GM19351 (cell line): ENCODE measurements at regions not wholly inside any gene's neighbourhood (a gene's known extent, or its start where the extent isn't known, plus 50 kb on each side); places are given as distances from the start of the nearest gene placed in this dataset.
"Not testable (repeated sequence)": the region's sequence is repeated elsewhere in the genome, so short reads cannot be mapped to it uniquely, and the experiment has no call there.

Experiments used
- ATAC-seq: cut with Tn5 transposase; IDR thresholded peaks from one replicate; pipeline ENCODE4 v1.9.1; 2021; ENCODE audit warnings: mild to moderate bottlenecking, moderate library complexity; ENCODE audit not compliant: unreplicated experiment

DNA sequence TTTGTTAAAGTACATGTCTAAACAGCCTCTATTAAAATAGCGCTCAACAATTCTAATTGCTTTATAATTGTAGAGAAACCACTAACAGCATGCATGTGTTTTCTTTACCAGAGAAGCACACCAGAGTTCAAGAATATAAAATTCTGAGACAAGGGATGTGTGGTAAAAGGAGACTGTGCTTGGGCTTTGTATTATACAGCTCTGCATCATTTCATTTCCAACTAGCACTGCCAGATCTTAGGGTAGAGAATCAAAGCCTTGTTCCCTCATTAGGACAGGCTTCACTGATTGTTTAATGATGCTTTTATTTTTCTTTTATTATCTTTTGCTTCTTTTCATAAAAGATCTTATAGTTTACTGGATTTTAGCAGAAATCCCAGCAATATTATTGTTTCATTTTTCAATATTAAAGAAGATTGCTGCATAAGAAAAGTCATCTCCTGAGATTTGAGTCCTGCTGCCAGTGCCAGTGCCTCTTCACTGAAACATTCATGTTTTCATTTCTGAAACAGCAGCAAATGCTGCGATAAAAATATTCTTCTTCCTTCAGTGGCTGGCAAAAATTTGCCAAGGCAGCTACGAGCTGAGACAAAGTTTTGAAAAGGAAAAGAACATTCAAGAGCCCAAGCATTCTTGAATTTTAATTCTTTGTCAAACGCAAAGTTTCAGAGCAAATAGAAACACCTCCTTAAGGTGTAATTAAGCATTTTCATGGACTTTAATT is 491.0 kb upstream of the PIK3R1 start:
- no peak for ATAC-seq

DNA sequence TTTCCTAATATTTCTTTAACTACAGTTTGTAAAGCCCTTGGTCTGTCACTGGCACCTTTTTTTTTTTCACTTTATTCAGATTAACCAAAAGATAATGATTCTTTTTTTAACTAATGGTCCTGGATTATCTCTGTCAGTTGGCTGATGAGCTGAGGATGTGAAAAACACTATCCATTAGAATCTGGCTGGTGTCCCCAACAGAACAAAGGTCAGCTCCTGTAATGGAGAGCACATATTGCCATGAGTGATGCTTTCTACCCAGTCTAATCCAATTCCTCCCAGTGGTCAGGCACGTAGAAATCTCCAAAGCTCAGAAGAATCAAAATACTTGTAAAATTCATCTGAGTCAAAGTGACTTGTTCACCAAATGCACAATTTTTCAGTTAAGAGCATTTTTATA is 491.7 kb upstream of the PIK3R1 start:
- ATAC-seq: no peak

DNA sequence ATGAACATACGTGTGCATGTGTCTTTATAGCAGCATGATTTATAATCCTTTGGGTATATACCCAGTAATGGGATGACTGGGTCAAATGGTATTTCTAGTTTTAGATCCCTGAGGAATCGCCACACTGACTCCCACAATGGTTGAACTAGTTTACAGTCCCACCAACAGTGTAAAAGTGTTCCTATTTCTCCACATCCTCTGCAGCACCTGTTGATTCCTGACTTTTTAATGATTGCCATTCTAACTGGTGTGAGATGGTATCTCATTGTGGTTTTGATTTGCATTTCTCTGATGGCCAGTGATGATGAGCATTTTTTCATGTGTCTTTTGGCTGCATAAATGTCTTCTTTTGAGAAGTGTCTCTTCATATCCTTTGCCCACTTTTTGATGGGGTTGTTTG is 493.0 kb upstream of the PIK3R1 start:
- ATAC-seq: not testable (repeated sequence)

DNA sequence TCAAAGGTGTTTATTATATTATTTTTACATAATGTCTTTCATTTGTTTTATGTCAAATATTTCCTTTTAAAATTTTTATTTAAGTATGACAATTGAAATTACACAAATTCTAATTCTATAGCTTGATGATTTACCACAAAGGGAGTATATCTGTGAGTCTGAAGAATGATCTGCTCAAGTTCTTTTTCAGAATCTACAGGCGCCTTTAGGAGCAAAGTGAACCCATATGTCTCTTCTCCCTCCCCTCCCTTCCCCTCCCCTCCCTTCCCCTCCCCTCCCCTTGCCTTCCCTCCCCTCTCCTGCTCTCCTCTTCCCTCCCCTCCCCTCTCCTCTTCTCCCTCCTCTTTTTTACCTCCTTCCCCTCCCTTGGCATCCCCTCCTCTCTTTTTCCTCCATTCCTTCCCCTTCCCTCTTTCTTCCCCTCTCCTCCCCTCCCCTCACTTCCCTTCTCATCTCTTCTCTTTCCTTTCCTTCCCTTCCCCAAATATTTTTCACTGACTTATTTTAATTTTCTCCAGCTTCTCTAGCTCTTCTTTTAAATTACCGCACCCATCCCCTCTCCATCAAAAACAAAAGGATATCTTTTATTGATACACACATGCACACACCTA is 495.3 kb upstream of the PIK3R1 start:
- ATAC-seq: no peak

DNA sequence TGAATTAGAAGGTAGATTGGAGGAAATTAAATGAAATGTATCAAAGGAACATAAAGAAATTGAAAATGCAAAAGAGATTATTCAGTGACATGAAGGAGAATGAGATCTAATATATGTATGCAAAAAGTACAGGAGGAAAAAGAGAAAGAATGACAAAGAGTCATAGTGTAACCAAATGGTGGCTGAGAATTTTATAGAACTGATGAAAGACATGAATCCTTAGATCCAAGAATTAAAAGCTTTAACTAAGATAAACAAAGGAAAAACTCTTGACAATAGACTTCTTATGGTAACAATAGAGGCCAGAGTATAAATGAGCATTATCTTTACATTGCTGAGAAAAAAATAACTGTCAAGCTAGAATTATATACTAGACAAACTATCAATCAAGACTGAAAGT is 505.4 kb upstream of the CD180 start:
- ATAC-seq: no peak

DNA sequence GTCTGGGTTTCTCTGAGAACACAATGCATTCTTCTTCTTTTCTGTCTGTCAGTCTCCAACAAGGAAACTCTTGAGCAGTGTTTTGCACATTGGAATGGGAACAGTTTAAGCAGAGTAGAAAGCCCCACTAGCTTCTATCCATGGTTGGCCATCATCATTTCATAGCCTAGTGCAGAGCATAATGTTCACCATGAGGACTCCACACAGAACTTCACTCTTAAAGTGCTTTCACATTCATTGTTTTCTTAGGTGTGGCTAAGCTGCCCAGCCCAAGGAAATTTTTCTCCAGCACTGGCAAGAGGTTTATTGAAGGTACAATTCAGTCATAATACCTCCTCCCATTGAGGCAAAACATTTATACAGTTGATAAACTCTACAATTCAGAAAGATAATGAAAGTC is 503.0 kb upstream of the CD180 start:
- ATAC-seq: no peak

DNA sequence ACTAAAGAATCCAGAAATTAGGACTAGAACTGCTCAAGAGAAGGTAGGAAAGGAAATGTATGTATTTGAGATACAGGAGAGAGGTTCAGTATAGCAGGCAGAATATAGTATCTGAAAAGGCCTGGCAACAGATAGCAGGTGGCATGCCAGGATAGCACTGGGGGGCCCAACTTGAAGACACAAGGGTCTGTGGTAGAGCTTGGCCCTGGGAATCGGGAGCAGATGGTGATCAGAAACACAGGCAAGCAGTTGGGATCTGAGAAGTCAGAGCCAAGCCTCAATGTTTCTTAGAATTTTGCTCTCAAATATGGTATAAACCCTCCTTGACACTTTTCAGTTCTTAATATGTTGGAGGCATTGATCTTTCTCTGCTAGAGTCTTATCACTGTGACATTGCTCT is 499.8 kb upstream of the CD180 start:
- no peak for ATAC-seq

DNA sequence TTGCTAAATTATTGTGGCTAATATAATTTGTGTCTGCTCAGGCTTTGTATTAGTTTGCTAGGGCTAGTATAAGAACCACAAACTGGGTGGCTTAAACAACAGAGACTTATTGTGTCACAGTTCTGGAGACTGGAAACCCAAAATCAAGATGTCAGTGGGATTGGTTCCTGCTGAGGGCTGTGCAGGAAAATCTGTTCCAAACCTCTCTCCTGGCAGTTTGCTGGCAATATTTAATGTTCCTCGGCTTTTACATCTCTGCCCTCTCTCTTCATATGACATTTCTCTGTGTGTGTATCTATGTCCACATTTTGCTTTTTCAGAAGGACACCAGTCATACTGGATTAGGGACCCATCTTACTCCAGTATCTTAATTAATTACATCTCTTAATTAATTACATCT is 498.8 kb upstream of the CD180 start:
- no peak for ATAC-seq

DNA sequence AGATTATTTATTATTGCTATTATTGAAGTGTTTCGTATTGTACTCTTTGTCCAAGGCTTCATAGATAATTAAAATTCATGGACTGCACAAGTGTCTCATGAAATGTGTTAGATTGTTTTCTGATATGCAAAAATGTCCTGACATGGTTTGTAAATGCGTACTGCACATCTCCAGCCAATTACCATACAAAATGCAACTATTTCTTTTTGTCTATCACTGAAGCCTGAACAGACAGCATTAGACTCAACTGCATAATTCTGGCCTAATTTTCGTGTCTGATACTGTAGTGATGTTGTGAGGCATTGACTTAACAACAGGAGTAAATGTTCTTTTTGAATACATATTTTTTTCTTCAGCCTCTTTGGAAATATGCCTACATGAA is 498.2 kb upstream of the CD180 start:
- no peak for ATAC-seq

DNA sequence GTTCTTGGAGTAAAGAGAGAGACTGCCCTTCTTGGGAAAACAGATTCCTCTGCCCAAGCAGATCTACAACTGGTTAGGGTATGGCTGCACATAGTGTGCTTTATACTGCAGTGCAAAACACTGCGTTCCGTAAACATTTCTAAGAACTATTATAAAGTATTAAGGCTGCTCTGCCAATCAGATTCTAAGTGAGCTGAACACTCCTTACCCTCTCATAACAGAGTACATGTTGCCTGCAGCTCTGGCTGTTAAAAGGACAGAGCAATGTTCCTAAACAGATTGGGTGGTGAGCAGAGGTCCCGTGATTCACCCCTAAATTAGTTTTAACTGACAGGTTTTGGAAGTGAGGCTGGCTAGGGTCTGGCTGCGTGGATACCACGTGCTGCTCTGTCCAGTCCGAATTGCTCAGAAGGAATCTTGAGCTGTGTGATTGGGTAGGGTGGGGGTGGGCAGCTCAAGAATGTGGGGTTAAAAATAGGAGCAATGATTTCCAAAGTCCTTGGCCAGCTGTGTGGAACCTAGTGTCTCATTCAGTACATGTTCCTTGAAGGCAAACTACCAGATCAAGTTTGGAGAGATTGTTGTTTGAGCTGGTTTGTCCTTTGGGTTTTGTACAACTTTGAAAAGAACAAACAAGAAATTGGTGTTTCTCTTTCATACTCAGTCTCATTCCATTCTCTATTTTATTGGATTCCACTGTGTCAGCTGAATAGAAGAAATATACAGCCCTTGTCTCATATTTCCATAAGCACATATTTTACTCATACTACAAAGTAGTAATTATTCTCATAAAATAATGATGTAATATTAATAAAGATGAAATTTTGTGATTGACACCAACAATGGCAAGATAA is 497.6 kb upstream of the CD180 start:
- ATAC-seq: no peak

DNA sequence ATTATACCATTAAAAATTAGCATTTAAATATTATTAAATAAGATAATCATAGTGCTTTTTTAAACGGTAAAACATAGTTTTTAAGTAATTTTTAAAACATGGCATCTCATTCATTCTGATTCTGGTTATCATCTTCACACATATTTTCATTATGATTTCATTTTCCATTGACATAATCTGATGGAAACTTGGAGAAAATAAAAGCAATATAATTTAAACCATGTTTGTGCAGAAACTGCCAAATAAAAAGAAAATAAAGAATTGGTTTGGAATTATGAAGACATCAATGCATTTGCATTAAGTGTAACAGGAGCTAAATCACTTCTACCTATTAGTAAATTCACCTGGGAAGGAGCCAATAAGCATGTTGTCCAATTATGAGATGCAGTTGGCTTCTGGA is 490.1 kb upstream of the CD180 start:
- ATAC-seq: no peak

DNA sequence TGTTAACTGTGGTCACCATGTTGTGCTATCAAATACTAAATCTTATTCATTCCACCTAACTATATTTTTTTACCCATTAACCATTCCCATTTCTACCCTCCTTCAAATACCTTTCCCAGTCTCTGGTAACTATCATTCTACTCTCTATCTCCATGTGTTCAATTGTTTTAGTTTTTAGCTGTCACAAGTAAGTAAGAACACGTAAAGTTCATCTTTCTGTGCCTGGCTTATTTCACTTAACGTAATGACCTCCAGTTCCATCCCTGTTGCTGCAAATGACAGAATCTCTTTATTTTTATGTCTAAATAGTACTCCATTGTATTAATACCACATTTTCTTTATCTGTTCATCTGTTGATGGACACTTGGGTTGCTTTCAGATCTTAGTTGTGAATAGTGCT is 485.1 kb upstream of the CD180 start:
- ATAC-seq: no peak

DNA sequence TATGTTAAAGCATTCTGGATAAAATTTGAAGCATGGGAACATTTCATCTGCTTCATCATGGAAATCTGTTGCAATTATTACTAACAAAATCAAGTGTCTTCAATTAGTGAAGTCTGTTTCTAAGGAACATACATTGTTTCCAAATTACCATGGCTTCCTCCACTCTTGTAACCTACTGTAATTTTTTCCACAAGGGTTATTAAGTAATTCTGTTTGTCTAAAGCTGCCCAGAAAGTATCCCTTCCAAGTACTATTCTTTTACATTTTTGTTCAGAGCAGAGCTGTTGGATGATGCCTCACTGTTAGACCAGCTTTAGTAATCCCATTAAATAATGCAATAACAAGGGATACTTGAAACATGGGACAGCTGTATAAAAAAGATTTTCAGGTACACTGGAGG is 483.5 kb upstream of the CD180 start:
- no peak for ATAC-seq

DNA sequence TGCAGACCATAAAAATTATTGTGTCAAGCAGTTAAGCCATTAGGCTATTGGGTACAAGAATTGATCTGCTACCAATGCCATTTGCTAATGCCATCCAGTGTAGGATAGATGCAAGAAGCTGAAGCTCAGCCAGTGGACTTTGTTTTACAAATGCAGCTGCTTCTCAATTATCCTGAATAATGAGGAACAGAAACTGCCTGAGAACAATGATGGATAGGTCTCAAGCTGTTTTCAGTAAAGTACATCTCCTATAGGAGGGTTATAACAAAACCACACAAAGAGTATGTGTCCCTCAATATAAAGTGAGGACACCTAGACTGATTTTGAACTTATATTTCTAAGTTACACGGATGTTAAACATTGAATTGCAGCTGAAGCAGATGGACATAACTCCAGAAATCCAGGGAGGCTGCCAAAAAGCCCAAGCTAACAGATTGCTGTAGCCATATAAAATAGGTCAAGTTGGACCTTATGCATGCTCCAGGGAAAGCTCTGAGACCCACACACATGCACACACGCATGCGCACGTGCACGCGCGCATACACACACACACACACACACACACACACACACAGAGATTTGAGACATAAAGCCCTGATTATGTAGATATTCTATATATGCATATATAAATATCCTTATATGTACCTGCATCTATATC is 482.7 kb upstream of the CD180 start:
- ATAC-seq: no peak

DNA sequence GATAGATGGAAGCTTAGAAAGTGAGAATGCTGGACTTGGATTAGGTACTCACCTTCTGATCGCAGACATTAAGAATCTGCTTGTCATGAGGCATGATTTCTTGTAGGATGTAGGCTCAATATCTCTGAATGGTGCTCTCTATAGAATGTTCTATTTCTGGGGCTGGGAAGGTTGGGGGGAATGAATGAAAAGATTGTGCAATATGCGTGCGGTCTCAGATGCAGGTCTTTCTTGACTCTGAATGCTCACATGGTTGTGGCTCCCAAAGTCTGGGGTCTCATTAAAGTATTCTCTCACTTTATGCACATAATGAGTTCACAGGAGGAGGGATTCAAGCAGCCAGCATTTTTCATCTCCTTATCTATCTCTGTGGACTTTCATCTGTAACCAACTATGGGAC is 482.0 kb upstream of the CD180 start:
- ATAC-seq: no peak

DNA sequence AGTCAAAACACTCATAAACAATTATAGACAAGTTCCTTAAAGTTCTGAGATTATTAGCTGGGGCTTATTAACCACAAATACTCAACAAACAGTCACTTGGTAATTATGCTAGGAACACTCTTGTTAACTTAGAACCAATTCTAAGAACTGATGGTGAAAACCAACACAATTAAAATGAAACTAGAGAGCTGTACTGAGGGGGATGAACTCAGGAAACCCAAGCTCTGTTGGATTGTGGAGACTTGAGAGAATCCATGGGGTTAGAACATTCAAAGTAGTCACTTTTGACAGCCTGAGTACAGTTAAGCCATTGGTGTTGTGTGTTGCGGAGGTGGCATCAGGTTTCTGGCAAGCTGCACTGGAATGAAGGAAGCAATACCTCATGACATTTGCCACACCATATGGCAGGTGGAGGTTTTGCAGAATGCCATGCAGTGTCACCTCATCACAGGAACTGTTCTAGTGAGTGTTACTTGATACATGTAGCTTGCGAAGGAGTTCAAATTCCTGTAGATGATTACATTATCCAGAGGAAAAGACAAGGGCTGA is 480.9 kb upstream of the CD180 start:
- no peak for ATAC-seq

DNA sequence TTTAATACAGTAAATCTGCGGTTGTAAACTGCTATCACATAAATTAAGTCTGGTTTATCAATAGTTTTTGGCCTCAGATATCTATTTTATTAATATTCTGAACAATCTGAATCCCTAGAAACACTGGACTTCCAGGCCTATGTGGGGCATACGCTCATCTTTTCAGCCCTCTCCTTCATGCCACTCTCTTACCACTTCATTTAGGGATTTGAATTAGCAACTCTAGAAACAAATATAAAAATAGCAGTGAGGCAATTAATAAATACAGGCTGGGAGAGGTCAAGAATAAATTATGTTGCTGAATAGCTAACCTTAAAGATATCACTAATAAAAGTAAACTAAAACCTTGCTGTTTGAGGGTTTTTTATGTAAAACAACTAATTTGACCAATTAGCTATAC is 480.3 kb upstream of the CD180 start:
- ATAC-seq: no peak

DNA sequence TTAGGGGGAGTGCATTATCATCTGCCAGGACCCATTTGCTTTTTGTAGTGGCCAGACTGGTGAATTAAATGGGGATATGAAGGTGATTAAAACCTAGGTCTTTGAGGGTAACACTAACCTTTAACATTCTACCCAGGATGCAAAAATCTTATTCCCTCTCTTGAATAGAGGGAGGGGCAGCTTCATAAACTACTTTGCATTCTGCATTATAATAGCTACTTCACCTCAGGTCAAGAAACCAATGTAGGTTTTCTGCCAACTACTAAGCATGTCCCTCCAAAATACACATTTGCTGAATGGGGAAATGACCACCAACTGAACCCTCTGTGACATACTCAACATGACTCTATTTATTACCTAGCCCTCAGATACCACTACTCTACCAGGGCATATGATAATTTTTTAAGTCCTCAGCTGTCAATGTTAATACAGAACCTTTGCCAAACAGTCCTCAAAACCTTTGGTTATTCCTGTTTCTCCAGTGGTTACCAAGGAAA is 477.6 kb upstream of the CD180 start:
- ATAC-seq: no peak

DNA sequence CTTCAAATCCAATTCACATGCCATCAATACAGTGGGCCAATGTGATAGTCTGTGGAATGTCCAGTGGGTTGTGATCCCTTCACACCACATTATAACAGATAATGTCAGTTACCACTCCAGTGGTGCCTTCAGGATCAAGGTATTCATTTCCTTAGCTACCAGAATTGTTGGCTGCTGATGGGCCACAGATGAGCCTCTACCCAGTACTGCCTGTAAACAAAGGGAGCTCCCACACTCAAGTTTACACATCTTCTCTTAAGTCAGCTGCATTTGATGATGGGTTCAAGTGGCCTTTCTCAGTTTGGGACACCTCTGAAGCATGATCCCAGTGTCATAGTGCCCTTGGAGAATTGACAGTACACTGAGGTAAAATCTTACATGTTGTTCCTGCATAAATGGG is 477.0 kb upstream of the CD180 start:
- no peak for ATAC-seq

DNA sequence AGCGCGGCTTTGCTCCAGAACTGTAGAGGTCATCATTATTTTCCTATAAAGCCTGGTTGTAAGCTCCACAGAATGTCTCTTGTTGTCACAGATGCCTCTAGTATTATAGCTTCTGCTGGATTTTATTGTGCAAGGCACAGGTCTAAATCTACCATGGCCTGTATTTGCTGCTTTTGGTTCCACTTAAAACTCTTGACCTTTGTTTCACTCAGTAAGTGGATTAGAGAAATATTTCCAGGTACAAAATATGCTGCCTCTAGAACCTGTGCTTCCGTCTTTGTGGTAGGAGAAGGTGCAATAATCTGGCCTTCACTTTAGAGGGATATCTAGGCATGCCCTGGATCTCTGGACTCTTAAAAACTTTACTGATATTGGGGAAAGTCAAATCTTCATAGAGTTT is 476.6 kb upstream of the CD180 start:
- ATAC-seq: no peak

DNA sequence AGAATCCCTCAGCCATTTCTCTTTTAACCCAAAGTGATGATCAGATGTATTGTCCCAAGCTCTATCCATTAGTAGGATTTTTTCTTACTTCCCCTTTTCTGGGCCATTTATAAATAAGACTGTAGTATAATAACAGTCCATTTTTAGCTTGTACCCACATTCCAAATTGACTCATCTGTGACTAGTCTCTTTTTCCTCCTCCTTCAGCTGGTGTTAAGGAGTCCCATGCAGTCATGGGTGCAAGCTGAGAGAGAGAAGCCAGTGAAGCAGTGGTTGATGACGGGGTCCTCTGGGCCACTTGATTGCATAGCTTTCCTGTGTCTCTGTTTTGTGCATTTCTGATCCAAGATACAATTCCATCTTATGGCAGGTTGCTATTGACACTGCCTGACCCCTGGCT is 476.0 kb upstream of the CD180 start:
- no peak for ATAC-seq
